K562 (cell line): ENCODE measurements at regions not wholly inside any gene's neighbourhood (a gene's known extent, or its start where the extent isn't known, plus 50 kb on each side); places are given as distances from the start of the nearest gene placed in this dataset.

Experiments
- ATAC-seq: fragments of 200-7000 bp; cut with Tn5 transposase; 3 replicates; pipeline ENCODE4 v1.9.1; 2020; ENCODE audit warnings: moderate library complexity
- BruUV-seq: library from RNA; stranded (reverse); fragments of 400-500 nt; replicated peaks from 2 replicates; lab custom pipeline; 2021; lab: Mats Ljungman, UMichigan
- CTCF ChIA-PET: fragments of 300-600 bp; formaldehyde crosslinking; extraction: SDS; loops from one replicate; lab custom pipeline; 2021; ENCODE audit warnings: low intra/inter-chr PET ratio; lab: Yijun Ruan, JAX
- POLR2A ChIA-PET: fragments of 300-600, 350-650 bp; sonication (Branson Sonifier 250); formaldehyde crosslinking; extraction: SDS; loops from one replicate; lab custom pipeline; 2021; ENCODE audit warnings: antibody characterized with exemption, inconsistent platforms; lab: Yijun Ruan, JAX
- DNase-seq, 4 experiments: peaks; one replicate each; pipeline versions ENCODE4 v3.0.0 to v3.0.0-alpha.2; 2011 to 2018; ENCODE audit warnings: low spot score in 3 of 4, mixed read lengths in 3 of 4; ENCODE audit errors: extremely low read depth in 1 of 4
- FAIRE-seq: peaks from 2 replicates; lab custom pipeline; 2011; peaks lifted over from hg19 to GRCh38; lab: Jason Lieb, UNC
- H2AFZ ChIP-seq: 2 replicates; pipeline ENCODE4 v1.6.0; 2011; ENCODE audit warnings: low read depth, low read length, control low read depth, inconsistent platforms
- H3K27ac ChIP-seq: fragments of 200-600 bp; 3 replicates; pipeline ENCODE4 v1.8.0; 2011; ENCODE audit warnings: low read depth, mild to moderate bottlenecking, control low read depth, inconsistent platforms, low read length, moderate library complexity, mixed read lengths; ENCODE audit errors: extremely low read depth
- H3K27me3 ChIP-seq, 2 experiments: fragments of 300-600 bp in 1 of 2; 2 replicates in 1 of 2; 3 replicates in 1 of 2; pipeline versions ENCODE4 v1.6.0 to v1.8.0; 2011; ENCODE audit warnings: inconsistent platforms in 2 of 2, low read length in 2 of 2, mild to moderate bottlenecking in 1 of 2, mixed read lengths in 1 of 2, moderate library complexity in 1 of 2; ENCODE audit not compliant: control insufficient read depth in 2 of 2, insufficient read depth in 2 of 2
- H3K36me3 ChIP-seq: fragments of 300-600 bp; 3 replicates; pipeline ENCODE4 v1.8.0; 2011; ENCODE audit warnings: mild to moderate bottlenecking, low read length, inconsistent platforms; ENCODE audit not compliant: control insufficient read depth, insufficient read depth
- H3K4me1 ChIP-seq, 2 experiments: fragments of 200-600 bp in 1 of 2; replicated peaks in 1 of 2; 2 replicates in 1 of 2; 3 replicates in 1 of 2; pipeline versions ENCODE4 v1.5.1 to v1.8.0; 2011; ENCODE audit warnings: inconsistent platforms in 2 of 2, low read length in 2 of 2, mild to moderate bottlenecking in 1 of 2, mixed read lengths in 1 of 2, moderate library complexity in 1 of 2; ENCODE audit not compliant: control insufficient read depth in 2 of 2, insufficient read depth in 2 of 2
- H3K4me2 ChIP-seq: 2 replicates; pipeline ENCODE4 v1.6.1; 2011; ENCODE audit warnings: low read length, control low read depth, inconsistent platforms, mixed read lengths; ENCODE audit not compliant: insufficient read depth
- H3K4me3 ChIP-seq: fragments of 200-600 bp; sonication (generic), shearing (Covaris generic); 2 replicates; pipeline ENCODE4 v1.5.1; 2016; ENCODE audit warnings: control low read depth, inconsistent platforms
- H3K79me2 ChIP-seq: fragments of 200-600 bp; 3 replicates; pipeline ENCODE4 v1.8.0; 2011; ENCODE audit warnings: low read length, inconsistent platforms; ENCODE audit not compliant: control insufficient read depth, insufficient read depth
- H3K9ac ChIP-seq, 2 experiments: 2 replicates each; pipeline versions ENCODE4 v1.6.0 to v1.6.1; 2011; ENCODE audit warnings: low read depth in 2 of 2, low read length in 2 of 2, control low read depth in 1 of 2, inconsistent platforms in 1 of 2, mild to moderate bottlenecking in 1 of 2, mixed read lengths in 1 of 2; ENCODE audit not compliant: insufficient read depth in 1 of 2
- H3K9me1 ChIP-seq: one replicate; pipeline ENCODE4 v1.6.0; 2011; ENCODE audit warnings: inconsistent platforms, mild to moderate bottlenecking, low read length, moderate library complexity; ENCODE audit not compliant: control insufficient read depth, insufficient read depth
- H3K9me3 ChIP-seq: replicated peaks from 2 replicates; pipeline ENCODE4 v1.5.1; 2011; ENCODE audit warnings: low read depth, low read length, inconsistent platforms; ENCODE audit not compliant: control insufficient read depth, insufficient read depth
- H4K20me1 ChIP-seq: replicated peaks from 2 replicates; pipeline ENCODE4 v1.6.1; 2011; ENCODE audit warnings: low read length, inconsistent platforms, mixed read lengths; ENCODE audit not compliant: control insufficient read depth, insufficient read depth
- C11orf30 ChIP-seq: fragments of 450-650 bp; IDR thresholded peaks from 2 replicates; pipeline ENCODE4 v1.6.1; 2016; ENCODE audit warnings: low read depth, mild to moderate bottlenecking
- ETV5 ChIP-seq: sonication (generic); formaldehyde crosslinking; IDR thresholded peaks from 2 replicates; pipeline ENCODE4 v1.4.0; 2020; ENCODE audit warnings: low read depth, mild to moderate bottlenecking, missing genetic modification reagents
- NR2F6 ChIP-seq: fragments of 450-650 bp; formaldehyde crosslinking; IDR thresholded peaks from 2 replicates; pipeline ENCODE4 v1.4.0; 2020; ENCODE audit warnings: mild to moderate bottlenecking
- PATZ1 ChIP-seq: fragments of 250-450 bp; sonication (Bioruptor Pico); IDR thresholded peaks from 2 replicates; pipeline ENCODE4 v1.5.0; 2020; ENCODE audit warnings: mild to moderate bottlenecking, borderline replicate concordance
- PHF21A ChIP-seq: fragments of 450-650 bp; IDR thresholded peaks from 2 replicates; pipeline ENCODE4 v1.6.1; 2017; ENCODE audit warnings: low read depth, borderline replicate concordance
- POLR2AphosphoS5 ChIP-seq: IDR thresholded peaks from 2 replicates; pipeline ENCODE4 v1.6.1; 2011; ENCODE audit warnings: mild to moderate bottlenecking, low read depth, low read length, moderate library complexity; ENCODE audit not compliant: control insufficient read depth, insufficient read depth
- ZKSCAN8 ChIP-seq: fragments of 200-800 bp; sonication (Bioruptor generic); IDR thresholded peaks from 2 replicates; pipeline ENCODE4 v1.6.1; 2016; ENCODE audit warnings: missing genetic modification characterization, missing compliant biosample characterization
- ZSCAN29 ChIP-seq: fragments of 450-650 bp; IDR thresholded peaks from 2 replicates; pipeline ENCODE4 v1.6.1; 2017
- WGBS: fragments of 100-300 bp; shearing (Covaris generic); methylation state at CpG from one replicate; pipeline ENCODE4 v1.1.6; 2016; ENCODE audit warnings: low coverage, mixed read lengths; ENCODE audit not compliant: insufficient coverage; ENCODE audit errors: missing lambda C conversion rate; 5-methylcytosine and 5-hydroxymethylcytosine counted together
- in situ Hi-C: fragments of 300-500 bp; cut with MboI; formaldehyde crosslinking; loops from 4 replicates; pipeline ENCODE4 v1.15.0; 2018; ENCODE audit warnings: inconsistent platforms, mixed read lengths
- intact Hi-C: fragments of 100-400 bp; cut with micrococcal nuclease; formaldehyde crosslinking; loops from 2 replicates; pipeline ENCODE4 v1.14.2; 2022
- TF ChIP-seq, protein P1 (sequence below): fragments of 250-450 bp; sonication (Bioruptor Pico); IDR thresholded peaks from 2 replicates; pipeline ENCODE4 v1.4.0; 2020; ENCODE audit warnings: borderline replicate concordance

DNA sequence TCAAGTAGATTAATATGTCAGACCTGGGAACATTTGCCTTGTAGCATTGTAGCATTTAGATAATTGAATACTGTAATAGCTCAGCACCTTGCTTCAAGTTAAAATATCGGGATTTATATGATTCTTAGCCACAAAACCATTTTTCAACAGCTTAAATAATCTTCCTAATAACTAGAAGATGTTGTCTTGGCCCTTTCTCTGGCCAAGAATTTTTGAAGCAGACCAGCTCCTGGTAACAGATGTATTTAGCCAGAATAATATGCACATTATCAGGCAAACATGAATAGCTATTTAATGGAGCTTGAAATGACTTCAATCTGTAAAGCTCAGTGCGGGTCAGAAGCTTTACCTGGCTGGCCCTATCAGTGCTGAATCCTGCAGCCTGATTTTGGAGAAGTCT lies 913.1 kb downstream of the AACS start:
- Histone ChIP-seq H2AFZ (no peak overlapping the region), H3K27ac (no peak overlapping the region), H3K4me2 (no peak overlapping the region), H3K27me3 (no peaks in the 10 kb centered on the region), H3K9me1 (no peaks in the 10 kb centered on the region), H3K79me2 (no peaks in the 10 kb centered on the region), H3K4me1 (no peaks in the 10 kb centered on the region), H3K4me3 (no peak overlapping the region), H4K20me1 (no peaks in the 10 kb centered on the region), H3K9me3 (no peaks in the 10 kb centered on the region), H3K9ac (no peak overlapping the region), H3K36me3 (no peaks in the 10 kb centered on the region)
- ChIA-PET POLR2A (no interaction called here), CTCF (no interaction called here)
- no peak for DNase-seq
- TF ChIP-seq PATZ1 (no peak), ETV5 (CRISPR knock-in tag) (no peak), ZSCAN29 (no peak), C11orf30 (no peak), PHF21A (no peak), POLR2AphosphoS5 (no peak), ZKSCAN8 (no peak), NR2F6 (no peak)
- TF ChIP-seq, protein P1, sequence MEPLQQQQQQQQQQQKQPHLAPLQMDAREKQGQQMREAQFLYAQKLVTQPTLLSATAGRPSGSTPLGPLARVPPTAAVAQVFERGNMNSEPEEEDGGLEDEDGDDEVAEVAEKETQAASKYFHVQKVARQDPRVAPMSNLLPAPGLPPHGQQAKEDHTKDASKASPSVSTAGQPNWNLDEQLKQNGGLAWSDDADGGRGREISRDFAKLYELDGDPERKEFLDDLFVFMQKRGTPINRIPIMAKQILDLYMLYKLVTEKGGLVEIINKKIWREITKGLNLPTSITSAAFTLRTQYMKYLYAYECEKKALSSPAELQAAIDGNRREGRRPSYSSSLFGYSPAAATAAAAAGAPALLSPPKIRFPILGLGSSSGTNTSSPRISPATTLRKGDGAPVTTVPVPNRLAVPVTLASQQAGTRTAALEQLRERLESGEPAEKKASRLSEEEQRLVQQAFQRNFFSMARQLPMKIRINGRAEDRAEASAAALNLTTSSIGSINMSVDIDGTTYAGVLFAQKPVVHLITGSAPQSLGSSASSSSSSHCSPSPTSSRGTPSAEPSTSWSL = no peak
- no TSS peak for BruUV-seq
- intact Hi-C loops = no loop called here
- ATAC-seq = no peak
- in situ Hi-C loops = no loop called here
- FAIRE-seq = no peak
- WGBS = 0% methylated on average over 2 of the region's 2 CpGs
